GM18498 (cell line): ENCODE measurements at regions not wholly inside any gene's neighbourhood (a gene's known extent, or its start where the extent isn't known, plus 50 kb on each side); places are given as distances from the start of the nearest gene placed in this dataset.
"Not testable (repeated sequence)": the region's sequence is repeated elsewhere in the genome, so short reads cannot be mapped to it uniquely, and the experiment has no call there.

ENCODE experiments used
- ATAC-seq: cut with Tn5 transposase; IDR thresholded peaks from one replicate; pipeline ENCODE4 v1.9.1; 2021; ENCODE audit warnings: mild to moderate bottlenecking, moderate library complexity; ENCODE audit not compliant: unreplicated experiment

DNA sequence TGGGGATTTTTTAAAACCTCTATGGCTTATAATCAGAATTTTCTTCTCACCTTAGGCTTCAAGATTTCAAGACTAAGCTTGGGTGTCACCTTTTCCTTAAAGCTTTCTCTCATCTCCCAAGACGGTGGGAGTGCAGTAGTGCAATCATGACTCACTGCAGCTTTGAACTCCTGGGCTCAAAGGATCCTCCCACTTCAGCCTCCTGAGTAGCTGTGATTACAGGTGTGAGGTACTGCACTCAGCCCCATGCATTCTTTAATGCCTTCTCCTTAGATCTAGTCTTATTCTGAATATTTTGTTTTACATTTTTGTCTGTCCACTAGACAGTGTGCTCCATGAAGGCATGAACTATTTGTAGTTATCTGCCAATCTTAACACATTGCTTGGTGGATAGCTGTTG, 55.7 kb upstream of the FAT3 start:
- no peak for ATAC-seq

- ATAC-seq = no peak
Measured at GRCh38 chr11:92167571-92167970, 57.0 kb upstream of the FAT3 start.

DNA sequence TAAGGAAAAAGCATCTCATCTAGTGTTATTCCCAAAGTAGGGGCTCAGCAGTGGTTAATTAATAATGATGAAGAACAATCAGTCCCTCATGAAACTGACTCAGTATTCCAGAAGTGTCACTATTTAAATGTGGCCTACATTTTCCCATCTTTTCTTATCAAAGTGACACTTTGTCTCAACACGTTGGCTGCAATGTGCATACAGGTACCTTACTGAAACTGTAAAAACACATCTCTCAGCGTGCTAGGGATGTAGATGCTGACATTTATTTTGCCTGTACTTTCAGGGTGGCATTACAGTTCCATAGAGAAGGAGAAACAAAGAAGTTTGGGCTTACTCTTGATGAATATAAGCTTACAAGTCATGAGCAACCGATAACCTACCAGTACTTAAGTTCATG, 58.3 kb upstream of the FAT3 start:
- no peak for ATAC-seq

- no peak for ATAC-seq
Measured at GRCh38 chr11:92163879-92164278, 60.7 kb upstream of the FAT3 start.

GRCh38 chr11:92162776-92163175, 61.8 kb upstream of the FAT3 start:
- ATAC-seq = no peak

GRCh38 chr11:92159931-92160330, 64.7 kb upstream of the FAT3 start:
- ATAC-seq = no peak

DNA sequence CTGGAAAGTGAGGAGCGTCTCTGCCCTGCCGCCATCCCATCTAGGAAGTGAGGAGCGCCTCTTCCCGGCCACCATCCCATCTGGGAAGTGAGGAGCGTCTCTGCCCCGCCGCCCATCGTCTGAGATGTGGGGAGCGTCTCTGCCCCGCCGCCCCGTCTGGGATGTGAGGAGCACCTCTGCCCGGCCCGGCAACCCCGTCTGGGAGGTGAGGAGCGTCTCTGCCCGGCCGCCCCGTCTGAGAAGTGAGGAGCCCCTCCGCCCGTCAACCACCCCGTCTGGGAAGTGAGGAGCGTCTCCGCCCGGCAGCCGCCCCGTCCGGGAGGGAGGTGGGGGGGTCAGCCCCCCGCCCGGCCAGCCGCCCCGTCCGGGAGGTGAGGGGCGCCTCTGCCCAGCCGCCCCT, 67.2 kb upstream of the FAT3 start:
- ATAC-seq = not testable (repeated sequence)

- no peak for ATAC-seq
Measured at GRCh38 chr11:92154611-92155010, 70.0 kb upstream of the FAT3 start.

DNA sequence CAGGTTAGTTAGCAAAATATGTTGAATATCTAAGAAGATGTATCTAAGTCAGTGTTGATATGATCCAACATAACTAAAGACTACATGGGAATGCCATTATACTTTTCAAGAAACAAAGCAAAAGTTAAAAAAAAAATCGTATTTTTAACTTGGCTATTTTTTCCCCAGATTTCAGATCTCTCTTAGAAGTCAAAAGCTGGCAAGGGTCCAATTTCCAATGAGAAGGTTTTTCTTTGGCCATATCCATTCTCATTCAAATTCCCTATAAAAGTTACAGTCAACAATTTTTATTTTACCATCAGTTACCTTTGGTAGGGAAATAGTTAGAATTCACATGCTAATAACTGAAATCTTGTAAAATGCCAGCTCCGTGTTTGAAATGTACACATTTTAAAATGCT, 70.5 kb upstream of the FAT3 start:
- ATAC-seq = no peak

DNA sequence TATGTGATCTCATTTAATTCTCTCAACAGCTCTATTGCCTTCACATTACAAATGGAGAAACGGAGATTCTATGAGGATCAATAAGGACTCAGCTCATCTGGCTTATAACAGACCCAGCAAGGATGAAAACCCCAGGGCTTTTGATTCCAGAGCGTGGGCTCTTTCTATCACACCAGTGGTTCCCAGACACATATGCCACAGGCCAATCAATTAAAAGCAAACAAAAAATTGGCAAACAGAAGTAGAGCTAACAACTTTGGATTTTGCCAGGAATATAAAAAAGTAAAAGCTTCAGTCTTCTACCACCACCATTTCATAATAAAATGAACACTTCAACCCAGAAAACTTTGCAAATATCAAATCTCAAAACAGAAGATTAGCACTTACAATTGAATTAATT, 71.1 kb upstream of the FAT3 start:
- ATAC-seq = no peak

- no peak for ATAC-seq
Measured at GRCh38 chr11:92152245-92152644, 72.4 kb upstream of the FAT3 start.

DNA sequence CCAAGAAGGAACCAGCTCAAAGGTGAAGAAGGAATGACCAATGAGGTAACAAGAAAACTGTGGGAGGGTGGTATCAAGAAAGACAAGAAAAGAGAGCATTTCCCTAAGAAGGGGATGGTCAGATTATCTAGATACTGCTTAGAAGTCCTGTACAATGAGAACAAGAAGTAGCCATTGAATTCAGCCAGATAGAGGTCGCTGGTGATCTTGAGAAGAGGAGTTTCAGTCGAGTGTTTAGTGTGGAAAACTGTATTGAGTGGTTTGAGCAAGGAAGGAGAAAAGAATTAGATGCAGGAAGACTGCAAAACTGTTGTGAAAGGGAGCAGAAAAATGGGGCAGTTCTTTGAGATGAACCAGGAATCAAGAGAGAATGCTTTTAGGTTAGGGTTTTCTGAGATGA, 74.6 kb upstream of the FAT3 start:
- ATAC-seq = no peak

GRCh38 chr11:92141725-92142124, 82.9 kb upstream of the FAT3 start:
- no peak for ATAC-seq

DNA sequence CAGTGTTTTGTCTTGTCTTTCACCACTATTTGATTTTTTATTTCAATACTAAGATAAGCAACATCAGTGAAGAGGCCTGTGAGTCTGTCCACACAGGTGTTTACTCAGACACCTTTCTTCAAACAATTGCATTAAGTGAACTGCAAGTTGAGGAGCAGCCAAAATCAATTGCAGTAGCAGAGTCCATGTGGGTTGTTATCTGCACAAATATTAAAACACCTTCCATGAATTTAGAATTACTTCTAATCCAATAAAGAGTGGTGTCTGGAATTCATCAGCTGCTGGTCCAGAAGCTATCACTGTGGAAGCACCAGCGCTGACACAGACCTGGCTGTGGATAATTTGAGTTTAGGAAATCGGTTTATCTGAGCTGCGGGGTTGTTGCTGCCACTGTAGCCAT, 83.5 kb upstream of the FAT3 start:
- ATAC-seq = no peak

DNA sequence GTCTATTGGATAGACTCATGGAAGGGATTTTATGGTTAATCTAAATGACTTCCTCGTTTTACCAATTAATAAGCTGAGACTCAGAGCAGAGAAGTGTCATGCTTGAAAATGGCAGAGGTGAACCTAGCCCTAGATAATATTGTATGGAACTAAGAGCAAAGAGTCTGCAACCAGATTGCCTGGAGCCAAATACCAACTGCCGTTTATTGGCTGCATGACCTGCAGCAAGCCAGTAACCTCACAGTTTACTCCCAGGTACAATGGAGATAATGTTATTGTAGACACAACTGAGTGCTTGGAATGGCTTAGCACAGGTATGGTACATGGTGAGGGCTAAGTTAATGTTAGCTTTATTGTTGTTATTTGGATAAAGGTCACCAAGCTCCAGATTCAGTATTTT, 84.6 kb upstream of the FAT3 start:
- no peak for ATAC-seq

GRCh38 chr11:92138296-92138695, 86.3 kb upstream of the FAT3 start:
- no peak for ATAC-seq

GRCh38 chr11:92137747-92138146, 86.9 kb upstream of the FAT3 start:
- ATAC-seq = no peak

DNA sequence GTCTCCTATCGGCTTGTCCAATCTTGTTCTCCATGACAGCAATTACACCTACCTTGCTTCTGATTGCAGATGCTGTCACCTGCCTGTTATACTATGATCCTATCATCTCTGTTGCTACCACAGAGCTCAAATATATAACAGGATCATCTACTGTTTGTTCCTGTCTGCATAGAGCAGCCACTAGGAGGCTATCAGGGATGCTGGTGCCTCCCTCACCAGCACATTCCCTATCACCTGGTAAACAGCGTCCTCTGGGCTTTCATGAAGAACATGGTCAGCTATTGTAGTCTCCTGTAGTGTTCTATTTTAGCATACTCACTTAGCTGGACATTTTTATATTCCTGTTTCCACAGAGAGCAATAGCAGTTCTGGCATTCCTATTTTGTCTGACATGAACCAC, 87.8 kb upstream of the FAT3 start:
- no peak for ATAC-seq

DNA sequence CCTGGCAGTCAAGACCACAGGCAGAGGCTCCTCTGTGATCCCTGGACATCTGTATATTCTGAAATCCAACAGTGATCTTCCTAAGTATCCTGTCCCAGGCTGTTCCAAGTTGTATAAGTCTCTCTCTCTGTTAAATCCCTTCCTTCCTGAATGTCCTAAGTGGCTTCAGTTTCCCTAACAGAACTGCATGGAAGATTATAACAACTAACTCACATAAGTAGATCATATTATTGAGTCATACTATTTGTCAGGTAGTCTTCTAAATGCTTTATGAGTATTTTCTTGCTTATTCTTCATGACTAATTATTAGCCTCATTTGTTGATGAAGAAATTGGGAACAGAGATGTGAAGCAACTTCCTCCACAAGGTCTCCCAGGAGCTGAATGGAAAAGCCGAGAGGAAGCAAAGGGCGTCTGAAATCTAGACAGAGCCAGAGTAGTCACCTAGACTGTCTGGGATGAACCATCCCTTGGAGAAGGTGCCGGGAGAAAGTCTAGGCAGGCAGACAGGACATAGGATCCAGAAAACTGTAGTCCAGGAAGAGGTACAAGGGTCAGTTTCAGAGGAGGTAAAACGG, 93.2 kb upstream of the FAT3 start:
- ATAC-seq = no peak

- no peak for ATAC-seq
Measured at GRCh38 chr11:92130421-92130831, 94.2 kb upstream of the FAT3 start.

DNA sequence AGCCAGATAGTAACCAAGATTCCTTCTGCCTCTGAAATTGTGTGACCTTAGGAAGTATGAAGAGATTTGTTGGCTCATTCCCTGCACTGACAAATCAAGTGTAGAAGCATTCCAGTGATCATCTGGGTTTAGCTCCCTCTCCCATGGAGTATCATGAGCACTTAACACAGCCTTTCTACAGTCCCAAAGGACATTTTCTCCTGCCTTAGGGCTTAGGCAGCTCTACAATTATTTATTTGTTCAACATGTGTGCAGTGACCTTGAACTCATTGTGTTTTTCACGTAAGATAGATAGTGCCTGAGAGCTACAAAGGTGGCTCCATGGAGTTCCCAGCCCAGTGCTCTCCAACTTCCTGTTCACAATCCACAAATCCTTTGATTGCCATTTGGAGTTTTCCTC, 94.8 kb upstream of the FAT3 start:
- no peak for ATAC-seq

GRCh38 chr11:92128026-92128425, 96.6 kb upstream of the FAT3 start:
- no peak for ATAC-seq

DNA sequence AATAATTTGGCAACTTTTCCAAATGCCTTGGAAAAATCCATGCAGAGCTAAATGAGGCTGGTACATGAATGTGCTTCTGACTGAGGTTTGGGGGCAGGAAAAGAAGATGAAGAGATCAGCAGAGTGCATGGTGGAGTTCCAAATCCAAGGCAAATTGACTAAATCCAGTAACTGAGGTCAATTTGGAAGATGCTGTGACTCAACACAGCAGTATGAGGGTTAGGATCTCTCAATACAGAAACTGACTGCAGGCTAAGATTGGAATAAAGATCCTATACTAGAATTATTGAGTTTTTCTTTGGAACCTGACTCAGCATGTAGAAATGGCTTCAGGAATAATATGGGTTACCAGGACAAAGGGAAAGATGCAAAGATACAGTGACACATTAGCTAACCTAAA, 99.3 kb upstream of the FAT3 start:
- ATAC-seq = no peak

GRCh38 chr11:92123540-92123939, 101.1 kb upstream of the FAT3 start:
- no peak for ATAC-seq
